ENCODE measurements at regions not wholly inside any gene's neighbourhood (a gene's known extent, or its start where the extent isn't known, plus 50 kb on each side); places are given as distances from the start of the nearest gene placed in this dataset.

DNA sequence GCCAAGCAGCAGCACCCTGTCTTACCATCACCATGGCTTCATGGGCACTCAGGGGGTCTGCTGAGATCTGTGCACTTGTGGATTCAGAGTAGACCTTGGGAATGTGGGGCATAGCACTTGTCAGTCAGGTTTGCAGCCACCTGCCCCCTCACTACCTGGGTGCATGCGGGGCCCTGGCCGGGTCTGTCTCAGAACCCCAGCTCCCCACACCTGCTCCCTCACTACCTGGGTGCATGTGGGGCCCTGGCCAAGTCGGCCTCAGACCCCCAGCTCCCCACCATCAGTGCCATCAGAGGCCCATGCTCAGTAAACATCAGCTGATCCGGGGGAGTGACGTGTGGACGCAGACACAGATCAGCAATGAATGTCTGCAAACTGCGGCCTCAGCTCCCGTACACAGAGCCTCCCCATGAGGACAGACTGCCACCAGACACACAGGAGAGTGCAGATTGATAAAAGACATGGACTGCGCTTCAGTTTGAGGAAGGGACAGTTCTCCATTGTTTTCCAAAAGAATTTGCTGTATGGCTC, 205.1 kb downstream of the GLI2 start:
- no peaks in the 10 kb centered on the region for H3K9me3 ChIP-seq (replicated peaks)
- peaks cover 8% of the 10 kb centered on the region for H3K27me3 ChIP-seq (ENCODE audit: low read depth)
- TF ChIP-seq, protein P1, sequence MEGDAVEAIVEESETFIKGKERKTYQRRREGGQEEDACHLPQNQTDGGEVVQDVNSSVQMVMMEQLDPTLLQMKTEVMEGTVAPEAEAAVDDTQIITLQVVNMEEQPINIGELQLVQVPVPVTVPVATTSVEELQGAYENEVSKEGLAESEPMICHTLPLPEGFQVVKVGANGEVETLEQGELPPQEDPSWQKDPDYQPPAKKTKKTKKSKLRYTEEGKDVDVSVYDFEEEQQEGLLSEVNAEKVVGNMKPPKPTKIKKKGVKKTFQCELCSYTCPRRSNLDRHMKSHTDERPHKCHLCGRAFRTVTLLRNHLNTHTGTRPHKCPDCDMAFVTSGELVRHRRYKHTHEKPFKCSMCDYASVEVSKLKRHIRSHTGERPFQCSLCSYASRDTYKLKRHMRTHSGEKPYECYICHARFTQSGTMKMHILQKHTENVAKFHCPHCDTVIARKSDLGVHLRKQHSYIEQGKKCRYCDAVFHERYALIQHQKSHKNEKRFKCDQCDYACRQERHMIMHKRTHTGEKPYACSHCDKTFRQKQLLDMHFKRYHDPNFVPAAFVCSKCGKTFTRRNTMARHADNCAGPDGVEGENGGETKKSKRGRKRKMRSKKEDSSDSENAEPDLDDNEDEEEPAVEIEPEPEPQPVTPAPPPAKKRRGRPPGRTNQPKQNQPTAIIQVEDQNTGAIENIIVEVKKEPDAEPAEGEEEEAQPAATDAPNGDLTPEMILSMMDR (IDR thresholded peaks at IDR 0.05; ENCODE audit: borderline replicate concordance), result no peak
- H3K27ac ChIP-seq (replicated peaks), result no peak overlapping the region
- peaks cover 27% of the 10 kb centered on the region for H3K4me1 ChIP-seq
- H3K4me3 ChIP-seq, result no peak overlapping the region
- DNase-seq, result no peak
- no peaks in the 10 kb centered on the region for H3K36me3 ChIP-seq
- intact Hi-C loops (cut with micrococcal nuclease), result no loop called here

DNA sequence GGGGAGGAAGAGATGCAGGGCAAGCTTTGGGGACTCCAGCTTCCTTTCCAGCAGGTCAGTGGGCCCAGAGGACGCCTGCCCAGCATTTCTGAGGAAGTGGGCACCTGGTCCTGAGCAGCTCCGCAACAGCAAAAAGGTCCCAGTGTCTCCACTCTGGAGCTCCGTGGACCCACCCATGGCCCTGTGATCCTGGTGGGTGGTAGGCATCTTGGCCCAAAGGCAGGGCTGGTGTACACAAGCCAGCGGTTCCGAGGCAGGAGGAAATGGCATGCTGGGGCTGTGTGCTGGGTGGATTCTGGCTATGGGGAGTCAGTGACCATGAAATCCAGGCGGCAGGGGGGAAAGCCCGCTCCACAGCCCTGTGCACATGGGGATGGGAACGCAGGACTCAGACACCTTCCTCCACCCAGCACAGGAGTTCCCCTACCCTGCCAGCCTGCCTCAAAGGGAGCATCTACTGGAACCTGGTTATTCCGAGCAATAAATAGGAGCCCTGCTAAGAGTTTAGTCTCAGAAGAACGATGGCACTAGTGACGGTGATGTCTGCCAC, 206.0 kb downstream of the GLI2 start:
- Histone ChIP-seq H3K4me3 (no peak overlapping the region), H3K36me3 (no peaks in the 10 kb centered on the region), H3K4me1 (peaks cover 26% of the 10 kb centered on the region), H3K27me3 (ENCODE audit: low read depth) (no peaks in the 10 kb centered on the region), H3K27ac (replicated peaks) (no peak overlapping the region), H3K9me3 (replicated peaks) (no peaks in the 10 kb centered on the region)
- DNase-seq, result no peak
- TF ChIP-seq, protein P1 (IDR thresholded peaks at IDR 0.05; ENCODE audit: borderline replicate concordance), result no peak
- intact Hi-C loops (cut with micrococcal nuclease), result no loop called here

DNA sequence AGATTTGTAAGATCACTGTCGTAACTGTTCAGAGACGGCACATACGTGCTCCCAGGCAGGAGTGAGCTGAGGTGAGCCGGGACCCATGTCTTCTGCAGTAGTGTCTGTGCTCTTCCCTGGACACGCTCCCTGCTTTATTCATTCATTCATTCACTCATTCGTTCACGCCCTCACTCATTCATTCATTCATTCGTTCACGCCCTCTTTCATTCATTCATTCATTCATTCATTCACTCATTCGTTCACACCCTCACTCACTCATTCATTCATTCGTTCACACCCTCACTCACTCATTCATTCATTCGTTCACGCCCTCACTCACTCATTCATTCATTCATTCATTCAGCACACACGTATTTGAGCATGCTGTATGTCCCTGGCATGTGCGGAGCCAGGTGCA, 207.0 kb downstream of the GLI2 start:
- H3K9me3 ChIP-seq (replicated peaks), result no peaks in the 10 kb centered on the region
- H3K4me1 ChIP-seq, result peaks cover 16% of the 10 kb centered on the region
- no peaks in the 10 kb centered on the region for H3K36me3 ChIP-seq
- no peak overlapping the region for H3K4me3 ChIP-seq
- no peaks in the 10 kb centered on the region for H3K27me3 ChIP-seq (ENCODE audit: low read depth)
- TF ChIP-seq, protein P1 (IDR thresholded peaks at IDR 0.05; ENCODE audit: borderline replicate concordance), result no peak
- intact Hi-C loops (cut with micrococcal nuclease), result no loop called here
- DNase-seq, result no peak
- H3K27ac ChIP-seq (replicated peaks), result no peak overlapping the region

DNA sequence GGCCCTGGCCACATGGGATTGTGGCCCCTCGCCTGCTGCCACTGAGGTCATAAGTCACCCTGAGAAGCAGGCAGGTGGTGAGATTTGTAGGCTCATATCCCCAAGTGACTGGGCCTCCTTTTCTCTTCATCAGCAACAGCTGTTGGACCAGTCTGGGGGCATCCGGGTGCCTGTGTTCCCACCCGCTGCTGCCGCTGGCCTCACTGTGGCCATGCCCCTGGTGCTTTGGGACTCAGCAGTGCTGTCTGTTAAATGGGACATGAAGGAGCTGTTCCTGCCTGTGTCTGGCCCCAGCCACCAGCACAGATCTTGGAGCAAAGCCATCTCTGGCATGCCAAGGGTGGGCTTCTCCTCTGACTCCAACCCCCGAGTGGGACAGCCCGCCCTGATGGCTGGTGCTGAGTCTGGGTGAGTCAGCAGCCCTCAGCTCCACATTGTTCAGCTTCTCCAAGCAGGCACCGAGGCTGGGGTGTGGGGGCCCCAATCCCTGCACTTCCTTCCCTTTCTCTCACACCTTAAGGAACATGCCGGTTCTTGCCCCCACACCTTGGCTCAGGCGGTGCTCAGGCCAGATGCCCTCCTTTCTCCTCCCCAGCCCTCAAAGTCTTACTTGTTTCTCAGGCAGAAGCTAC, 207.9 kb downstream of the GLI2 start:
- DNase-seq, result no peak
- Histone ChIP-seq H3K9me3 (replicated peaks) (no peaks in the 10 kb centered on the region), H3K27ac (replicated peaks) (no peak overlapping the region), H3K4me3 (no peak overlapping the region), H3K27me3 (ENCODE audit: low read depth) (no peaks in the 10 kb centered on the region), H3K36me3 (no peaks in the 10 kb centered on the region), H3K4me1 (peaks cover 8% of the 10 kb centered on the region)
- intact Hi-C loops (cut with micrococcal nuclease), result no loop called here
- TF ChIP-seq, protein P1 (IDR thresholded peaks at IDR 0.05; ENCODE audit: borderline replicate concordance), result no peak

DNA sequence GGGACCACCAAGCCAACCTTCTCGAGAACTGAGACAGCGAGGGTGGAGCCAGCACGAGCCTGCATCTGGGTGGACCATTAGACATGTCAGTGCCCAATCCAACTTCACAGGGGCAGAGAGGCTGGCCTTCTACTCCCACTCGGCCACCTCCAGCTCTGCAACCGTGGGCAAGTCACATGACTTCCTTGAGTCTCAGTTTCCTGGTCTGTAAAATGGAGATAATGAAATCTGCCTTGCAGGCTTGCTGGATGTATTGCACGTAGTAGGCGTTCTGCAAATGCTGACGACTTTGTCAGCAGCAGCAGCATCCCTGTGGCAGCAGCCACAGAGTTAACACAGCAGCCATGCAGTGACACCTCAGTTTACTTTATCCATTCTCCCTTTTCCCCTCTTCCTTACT, 208.9 kb downstream of the GLI2 start:
- Histone ChIP-seq H3K4me3 (no peak overlapping the region), H3K9me3 (replicated peaks) (no peaks in the 10 kb centered on the region), H3K27me3 (ENCODE audit: low read depth) (no peaks in the 10 kb centered on the region), H3K36me3 (no peaks in the 10 kb centered on the region), H3K27ac (replicated peaks) (no peak overlapping the region), H3K4me1 (peaks cover 5% of the 10 kb centered on the region)
- TF ChIP-seq, protein P1 (IDR thresholded peaks at IDR 0.05; ENCODE audit: borderline replicate concordance), result no peak
- intact Hi-C loops (cut with micrococcal nuclease), result no loop called here
- DNase-seq, result no peak

Data from left ventricle myocardium inferior (tissue), 1 donor.